ENCODE measurements at regions not wholly inside any gene's neighbourhood (a gene's known extent, or its start where the extent isn't known, plus 50 kb on each side); places are given as distances from the start of the nearest gene placed in this dataset.

GRCh38 chr10:4372601-4373000, 453.4 kb upstream of the AKR1E2 start:
- peak; percentile 100 for DNase-seq (ENCODE audit: extremely low read depth, low read depth)
- TF ChIP-seq CTCF (IDR thresholded peaks at IDR 0.05; ENCODE audit: low read depth, low read length, missing control alignments), result no peak
- H3K4me3 ChIP-seq (replicated peaks; ENCODE audit: low read depth, low read length), result no peak overlapping the region

- DNase-seq (ENCODE audit: extremely low read depth, low read depth), result no peak
- TF ChIP-seq CTCF (IDR thresholded peaks at IDR 0.05; ENCODE audit: low read depth, low read length, missing control alignments), result no peak
- no peak overlapping the region for H3K4me3 ChIP-seq (replicated peaks; ENCODE audit: low read depth, low read length)
These were observed 454.2 kb upstream of the AKR1E2 start for GRCh38 chr10:4371691-4372295.

GRCh38 chr10:4370376-4370775, 455.6 kb upstream of the AKR1E2 start:
- no peak overlapping the region for H3K4me3 ChIP-seq (replicated peaks; ENCODE audit: low read depth, low read length)
- TF ChIP-seq CTCF (IDR thresholded peaks at IDR 0.05; ENCODE audit: low read depth, low read length, missing control alignments), result no peak
- no peak for DNase-seq (ENCODE audit: extremely low read depth, low read depth)

GRCh38 chr10:4361581-4361980, 464.4 kb upstream of the AKR1E2 start:
- no peak for DNase-seq (ENCODE audit: extremely low read depth, low read depth)
- no peak for TF ChIP-seq CTCF (IDR thresholded peaks at IDR 0.05; ENCODE audit: low read depth, low read length, missing control alignments)
- H3K4me3 ChIP-seq (replicated peaks; ENCODE audit: low read depth, low read length), result no peak overlapping the region

GRCh38 chr10:4359003-4359402, 467.0 kb upstream of the AKR1E2 start:
- no peak overlapping the region for H3K4me3 ChIP-seq (replicated peaks; ENCODE audit: low read depth, low read length)
- TF ChIP-seq CTCF (IDR thresholded peaks at IDR 0.05; ENCODE audit: low read depth, low read length, missing control alignments), result no peak
- no peak for DNase-seq (ENCODE audit: extremely low read depth, low read depth)

GRCh38 chr10:4357911-4358310, 468.1 kb upstream of the AKR1E2 start:
- DNase-seq (ENCODE audit: extremely low read depth, low read depth), result no peak
- no peak for TF ChIP-seq CTCF (IDR thresholded peaks at IDR 0.05; ENCODE audit: low read depth, low read length, missing control alignments)
- no peak overlapping the region for H3K4me3 ChIP-seq (replicated peaks; ENCODE audit: low read depth, low read length)

GRCh38 chr10:4355350-4355749, 470.7 kb upstream of the AKR1E2 start:
- TF ChIP-seq CTCF (IDR thresholded peaks at IDR 0.05; ENCODE audit: low read depth, low read length, missing control alignments), result no peak
- no peak for DNase-seq (ENCODE audit: extremely low read depth, low read depth)
- H3K4me3 ChIP-seq (replicated peaks; ENCODE audit: low read depth, low read length), result no peak overlapping the region
